CD4-positive, alpha-beta T cell treated with Interleukin-2 at 100 ng/mL for 4 hours (primary cell): ENCODE measurements at regions not wholly inside any gene's neighbourhood (a gene's known extent, or its start where the extent isn't known, plus 50 kb on each side); places are given as distances from the start of the nearest gene placed in this dataset.

Experiments
- DNase-seq: peaks from one replicate; pipeline ENCODE4 v3.0.0-alpha.2; 2020; ENCODE audit warnings: low spot score

DNA sequence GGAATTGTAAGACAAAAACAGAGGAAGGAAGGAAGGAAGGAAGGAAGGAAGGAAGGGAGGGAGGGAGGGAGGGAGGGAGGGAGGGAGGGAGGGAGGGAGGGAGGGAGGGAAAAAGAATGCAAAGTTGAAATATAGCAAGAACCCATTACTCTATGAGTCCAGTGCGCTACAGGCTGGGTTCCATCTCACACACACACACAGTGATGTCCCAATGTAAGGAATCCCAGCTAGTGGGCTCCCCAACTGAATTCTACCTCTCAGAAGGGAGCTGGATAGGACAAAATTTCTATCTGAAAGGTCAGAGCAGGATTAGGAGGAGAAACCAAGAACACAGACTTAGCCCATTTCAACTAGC, 173.4 kb downstream of the DAD1 start:
- DNase-seq: no peak

GRCh38 chr14:22414876-22415604, 174.0 kb downstream of the DAD1 start:
- no peak for DNase-seq

- no peak for DNase-seq
Measured at GRCh38 chr14:22412926-22413411, 176.1 kb downstream of the DAD1 start.

GRCh38 chr14:22411398-22412055, 177.5 kb downstream of the DAD1 start:
- no peak for DNase-seq

DNA sequence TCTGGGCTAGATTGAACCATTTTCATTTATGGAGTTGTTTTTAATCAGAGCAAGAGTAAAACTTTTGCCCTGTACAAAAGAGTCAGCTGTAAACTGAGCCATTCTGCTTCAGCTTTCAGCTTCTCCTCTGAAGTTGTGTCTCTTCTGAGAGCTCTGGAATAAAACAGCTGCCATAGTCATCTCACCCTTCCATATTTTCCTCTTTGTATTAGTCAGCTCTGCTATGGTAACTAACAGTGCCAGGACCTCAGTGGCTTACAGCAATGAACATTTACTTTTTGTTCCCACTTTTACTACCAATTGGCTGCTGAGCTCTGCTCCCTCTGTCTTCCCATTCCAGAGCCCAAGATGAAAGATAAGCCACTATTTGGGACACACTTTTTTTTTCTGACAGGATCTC, 178.5 kb downstream of the DAD1 start:
- no peak for DNase-seq

- no peak for DNase-seq
Measured at GRCh38 chr14:22409006-22409405, 180.0 kb downstream of the DAD1 start.

DNA sequence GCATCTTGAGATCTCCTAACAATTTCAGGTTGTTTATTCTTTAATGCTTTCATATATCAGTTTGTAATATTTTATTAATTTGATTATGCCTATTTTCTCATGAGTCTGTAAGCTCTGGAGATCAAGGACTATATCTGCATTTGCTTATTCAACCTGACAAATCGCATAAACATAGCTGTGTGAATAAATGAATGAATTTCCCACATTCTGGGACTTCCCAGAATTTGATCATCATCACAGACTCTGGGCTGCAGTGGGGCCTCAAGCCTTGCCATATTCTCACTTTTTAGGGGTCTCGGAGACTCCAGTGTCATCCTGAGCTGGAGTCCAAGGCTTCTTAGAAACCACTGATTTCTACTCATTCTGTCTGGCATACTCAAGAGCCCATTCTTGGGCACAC, 180.5 kb downstream of the DAD1 start:
- no peak for DNase-seq

- no peak for DNase-seq
Measured at GRCh38 chr14:22407033-22407432, 182.0 kb downstream of the DAD1 start.

DNA sequence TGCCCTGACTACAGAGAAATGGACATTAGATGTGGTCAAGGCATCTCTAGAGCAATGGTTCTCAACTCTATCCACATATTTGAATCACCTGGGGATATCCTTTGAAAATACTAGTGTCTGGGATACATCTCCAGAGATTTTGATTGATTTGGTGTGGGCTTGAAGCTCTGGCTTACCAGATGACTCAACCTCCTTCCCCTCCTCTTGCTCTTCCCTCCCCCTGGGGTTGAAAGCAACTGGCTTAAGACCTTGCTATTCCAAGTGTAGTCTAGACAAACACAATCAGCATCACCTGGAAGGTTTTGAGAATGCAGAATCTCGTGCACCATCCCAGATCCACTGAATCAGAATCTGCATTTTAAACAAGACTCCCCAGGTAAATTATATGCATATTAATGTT, 183.8 kb downstream of the DAD1 start:
- DNase-seq: no peak

GRCh38 chr14:22403296-22403695, 185.7 kb downstream of the DAD1 start:
- no peak for DNase-seq

DNA sequence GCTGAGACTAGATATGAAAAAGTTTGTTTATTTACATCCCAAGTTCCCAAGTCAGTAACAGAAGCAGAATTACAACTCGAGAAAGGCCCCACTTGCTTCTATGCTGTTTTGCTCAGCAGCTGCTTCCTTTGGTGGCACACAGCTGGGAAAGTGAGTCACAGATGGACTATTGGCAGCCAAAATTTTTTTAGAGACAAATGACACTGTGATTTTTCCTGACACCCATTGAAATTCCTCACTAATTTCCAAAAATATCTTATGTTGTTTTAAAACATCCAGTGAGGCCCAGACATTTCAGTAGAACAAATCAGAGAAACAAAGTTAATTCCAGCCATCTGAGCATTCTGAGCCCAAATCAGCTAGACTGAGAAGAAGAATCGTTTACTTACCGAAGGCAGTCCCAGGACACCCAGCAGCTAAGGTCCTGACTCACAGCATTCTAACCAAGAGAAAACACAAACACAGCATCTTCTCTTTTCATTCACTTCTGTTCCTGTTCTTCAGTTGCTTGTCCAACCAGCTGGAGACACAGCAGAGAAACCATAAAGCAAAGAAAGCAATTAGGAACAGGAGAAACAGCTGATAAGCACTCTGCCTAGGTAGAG, 188.3 kb downstream of the DAD1 start:
- DNase-seq: no peak

GRCh38 chr14:22399776-22400175, 189.2 kb downstream of the DAD1 start:
- no peak for DNase-seq

DNA sequence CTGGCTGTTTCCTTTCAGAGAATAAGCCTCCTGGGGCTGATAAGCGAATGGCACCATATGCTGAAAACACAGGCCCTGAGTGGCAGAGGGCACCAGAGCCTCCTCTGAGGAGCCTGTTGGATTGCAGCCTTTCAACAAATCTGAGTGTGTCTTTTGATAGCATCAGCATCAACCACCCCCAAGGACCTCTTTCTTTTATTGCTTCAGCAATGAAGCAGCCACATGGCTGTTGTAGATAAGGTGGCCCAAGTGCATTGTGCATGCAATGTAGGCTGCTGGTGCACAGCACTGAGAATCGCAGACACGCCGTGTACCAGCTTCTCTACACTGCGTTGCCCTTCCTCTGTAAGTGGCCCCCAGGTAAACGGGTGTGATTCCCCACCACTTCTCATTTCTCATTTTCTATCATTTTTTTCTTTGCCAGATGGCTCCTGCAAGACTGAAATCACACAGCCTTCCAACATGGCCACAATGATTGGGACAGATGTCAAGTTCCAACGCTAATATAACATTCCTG, 191.7 kb downstream of the DAD1 start:
- DNase-seq: no peak

DNA sequence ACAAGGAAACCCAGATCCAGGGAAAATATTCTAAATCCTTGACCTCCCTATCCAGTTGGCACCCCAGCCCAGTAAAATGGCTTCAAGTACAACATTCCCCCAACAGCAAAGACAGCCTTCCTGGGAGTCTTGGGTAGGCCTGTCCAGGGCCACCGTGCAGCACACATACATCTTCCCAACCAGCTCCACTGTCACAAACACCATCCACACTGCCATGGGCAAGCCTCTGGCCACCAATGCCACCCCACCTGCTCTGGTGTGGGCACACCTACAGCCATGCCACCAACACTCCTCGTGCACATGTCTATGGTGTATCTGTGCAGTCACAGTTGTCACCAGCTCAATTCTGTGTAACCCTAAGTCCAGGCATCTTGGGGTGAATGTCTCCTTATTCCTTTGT, 193.2 kb downstream of the DAD1 start:
- DNase-seq: no peak

- no peak for DNase-seq
Measured at GRCh38 chr14:22394616-22395015, 194.4 kb downstream of the DAD1 start.

DNA sequence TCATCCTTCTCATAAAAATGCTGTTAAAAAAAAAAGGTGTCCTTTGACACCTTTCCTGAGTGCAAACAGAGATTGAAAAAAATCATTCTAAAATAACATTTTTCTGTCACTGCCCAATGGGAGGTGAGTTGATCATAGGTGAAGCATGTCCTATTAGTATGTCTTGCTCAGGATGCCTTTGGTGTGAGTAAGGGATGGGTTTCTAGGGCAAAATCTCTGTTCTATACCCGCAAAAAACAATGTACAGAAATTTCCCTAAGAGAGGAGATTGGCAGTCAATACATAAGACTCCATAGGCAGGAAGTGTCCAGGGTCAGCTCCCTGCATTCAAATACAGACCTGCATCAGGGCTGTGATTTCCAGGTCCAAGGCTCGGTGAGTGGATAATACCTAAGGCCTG, 195.2 kb downstream of the DAD1 start:
- no peak for DNase-seq

DNA sequence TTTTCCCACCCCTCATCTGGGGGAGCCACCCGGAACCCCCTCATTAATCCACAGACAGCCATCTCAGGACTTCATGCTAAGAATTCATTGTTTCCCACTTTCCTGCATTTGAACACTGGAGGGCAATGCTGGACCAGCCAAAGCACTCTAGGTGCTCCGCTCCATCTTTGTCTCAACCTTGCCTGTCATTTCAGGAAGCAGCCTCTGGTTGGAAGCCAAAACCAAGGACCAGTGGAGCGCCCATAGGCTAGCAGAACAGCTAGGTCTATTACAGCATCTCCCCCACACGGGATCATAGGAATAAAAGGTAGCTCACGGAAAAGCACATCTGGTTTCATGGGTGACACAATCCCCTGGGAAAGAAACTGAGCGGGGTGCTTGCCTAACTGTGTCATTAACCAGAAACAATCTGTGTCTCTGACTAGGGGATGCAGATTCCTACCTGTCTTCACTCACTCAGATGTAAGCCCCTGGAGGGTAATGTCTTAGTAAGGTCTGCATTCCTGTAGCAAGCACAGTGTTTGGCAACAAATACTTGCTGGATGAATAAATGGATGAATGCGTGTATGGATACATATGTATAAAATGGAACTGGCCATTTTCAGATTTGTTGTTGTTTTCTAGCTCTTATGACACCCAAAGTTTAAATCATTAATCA, 197.0 kb downstream of the DAD1 start:
- DNase-seq: no peak

GRCh38 chr14:22390824-22391461, 198.1 kb downstream of the DAD1 start:
- DNase-seq: no peak

DNA sequence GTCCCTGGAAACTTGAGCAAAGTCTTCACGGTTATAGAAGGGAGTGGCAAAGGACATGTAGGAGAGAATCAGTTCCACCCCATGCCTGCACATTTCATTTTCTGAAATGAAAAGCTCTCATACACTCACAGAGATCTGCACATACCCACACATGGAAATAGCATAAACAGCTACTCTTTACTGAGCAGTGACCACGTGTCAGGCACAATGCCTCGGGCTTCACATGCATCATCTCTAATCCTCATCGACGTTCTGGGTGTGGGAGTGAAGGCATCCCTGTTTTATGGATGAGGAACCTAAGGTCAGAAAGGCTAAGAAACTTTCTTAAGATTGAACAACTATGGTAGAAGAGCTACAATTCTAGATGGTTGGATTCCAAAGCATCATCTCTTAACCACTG, 198.8 kb downstream of the DAD1 start:
- DNase-seq: no peak

- no peak for DNase-seq
Measured at GRCh38 chr14:22388669-22389595, 200.1 kb downstream of the DAD1 start.

DNA sequence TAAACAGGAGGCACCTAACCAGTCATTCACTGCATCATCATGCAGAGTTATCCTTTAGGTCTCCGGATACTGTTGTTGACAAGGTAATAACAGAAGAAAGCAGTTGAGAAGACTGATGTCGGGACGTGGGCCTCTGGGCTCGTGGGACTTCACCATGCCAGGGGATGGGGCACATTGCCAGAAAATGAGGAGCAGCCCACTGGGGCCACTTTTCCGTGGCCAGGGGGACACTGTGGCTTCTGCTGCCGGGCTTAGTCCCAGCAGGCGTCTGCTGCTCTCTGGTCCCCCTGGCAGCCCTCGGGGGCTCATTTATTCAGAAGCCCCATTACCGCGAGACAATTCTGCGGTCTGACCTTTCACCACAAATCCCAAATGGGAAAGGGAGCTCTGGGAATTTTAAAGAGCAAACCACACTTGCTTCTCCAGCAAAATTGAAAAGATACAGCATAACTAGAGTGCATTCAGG, 201.2 kb downstream of the DAD1 start:
- DNase-seq: no peak
